GM23248 (cell line): ENCODE measurements at regions not wholly inside any gene's neighbourhood (a gene's known extent, or its start where the extent isn't known, plus 50 kb on each side); places are given as distances from the start of the nearest gene placed in this dataset.

Experiments
- DNase-seq: peaks from one replicate; pipeline ENCODE4 v3.0.0-alpha.2; 2015
- H2AFZ ChIP-seq: fragments of 200-600 bp; sonication (generic); 2 replicates; pipeline ENCODE4 v1.6.1; 2016; ENCODE audit warnings: antibody characterized with exemption
- H3F3A ChIP-seq: fragments of 200-600 bp; sonication (generic); 2 replicates; pipeline ENCODE4 v1.6.1; 2016; ENCODE audit warnings: mild to moderate bottlenecking, antibody characterized with exemption, mixed run types; ENCODE audit not compliant: insufficient read depth
- H3K27ac ChIP-seq: fragments of 200-600 bp; sonication (generic); 2 replicates; pipeline ENCODE4 v1.5.1; 2016; ENCODE audit warnings: mild to moderate bottlenecking
- H3K27me3 ChIP-seq: fragments of 200-600 bp; sonication (generic); replicated peaks from 2 replicates; pipeline ENCODE4 v1.6.1; 2016; ENCODE audit warnings: mild to moderate bottlenecking; ENCODE audit not compliant: insufficient read depth
- H3K36me3 ChIP-seq: fragments of 200-600 bp; sonication (generic); 2 replicates; pipeline ENCODE4 v1.6.1; 2016; ENCODE audit warnings: low read depth, mild to moderate bottlenecking
- H3K4me1 ChIP-seq: fragments of 200-600 bp; sonication (generic); 2 replicates; pipeline ENCODE4 v1.6.1; 2016; ENCODE audit warnings: mild to moderate bottlenecking; ENCODE audit not compliant: insufficient read depth
- H3K4me2 ChIP-seq: fragments of 200-600 bp; sonication (generic); one replicate; pipeline ENCODE4 v1.6.1; 2016; ENCODE audit warnings: mild to moderate bottlenecking; ENCODE audit not compliant: unreplicated experiment
- H3K4me3 ChIP-seq: fragments of 200-600 bp; sonication (generic); 2 replicates; pipeline ENCODE4 v1.5.1; 2016; ENCODE audit warnings: mild to moderate bottlenecking
- H3K79me2 ChIP-seq: fragments of 200-600 bp; sonication (generic); 2 replicates; pipeline ENCODE4 v1.6.1; 2016; ENCODE audit warnings: mild to moderate bottlenecking; ENCODE audit not compliant: insufficient read depth
- H3K9ac ChIP-seq: fragments of 200-600 bp; sonication (generic); 2 replicates; pipeline ENCODE4 v1.6.1; 2016; ENCODE audit warnings: mild to moderate bottlenecking
- H3K9me2 ChIP-seq: fragments of 200-600 bp; sonication (generic); 2 replicates; pipeline ENCODE4 v1.6.1; 2016; ENCODE audit warnings: mixed run types, mild to moderate bottlenecking, moderate library complexity; ENCODE audit not compliant: insufficient read depth
- H3K9me3 ChIP-seq: fragments of 200-600 bp; sonication (generic); one replicate; pipeline ENCODE4 v1.6.1; 2017; ENCODE audit warnings: low read depth
- H4K20me1 ChIP-seq: fragments of 200-600 bp; sonication (generic); 2 replicates; pipeline ENCODE4 v1.6.0; 2016; ENCODE audit not compliant: insufficient read depth
- EZH2 ChIP-seq: fragments of 200-600 bp; sonication (generic); IDR thresholded peaks from 2 replicates; pipeline ENCODE4 v1.6.1; 2018; ENCODE audit warnings: antibody characterized with exemption, mild to moderate bottlenecking; ENCODE audit not compliant: insufficient read depth, poor library complexity, severe bottlenecking
- EZH2phosphoT487 ChIP-seq: fragments of 200-600 bp; sonication (generic); IDR thresholded peaks from 2 replicates; pipeline ENCODE4 v1.6.1; 2018; ENCODE audit warnings: antibody characterized with exemption, moderate library complexity, mild to moderate bottlenecking, low read depth; ENCODE audit not compliant: insufficient read depth
- WGBS, 2 experiments: methylation state at CpG; one replicate each; pipeline ENCODE4 v1.1.6; 2015 to 2017; ENCODE audit warnings: low lambda C conversion rate in 2 of 2, low coverage in 1 of 2; ENCODE audit errors: missing lambda C conversion rate in 2 of 2; 5-methylcytosine and 5-hydroxymethylcytosine counted together
- in situ Hi-C: fragments of 300-500 bp; cut with MboI; formaldehyde crosslinking; loops from 2 replicates; pipeline ENCODE4 v1.15.0; 2020

GRCh38 chr6:109240370-109241084, 141.7 kb downstream of the CD164 start:
- no peak overlapping the region for H3K4me3 ChIP-seq
- H3K9ac ChIP-seq, result no peak overlapping the region
- peaks cover 68% of the 10 kb centered on the region for H3K4me1 ChIP-seq
- H3K9me2 ChIP-seq, result no peaks in the 10 kb centered on the region
- H3F3A ChIP-seq, result peaks cover 60% of the 10 kb centered on the region
- peak overlapping the region; percentile 64 for H3K27ac ChIP-seq
- 81 to 86% methylated on average over 7 of the region's 7 CpGs for WGBS, 2 experiments
- no peaks in the 10 kb centered on the region for H3K27me3 ChIP-seq
- peak overlapping the region; percentile 44 for H3K4me2 ChIP-seq
- H3K36me3 ChIP-seq, result no peaks in the 10 kb centered on the region
- no peaks in the 10 kb centered on the region for H3K79me2 ChIP-seq
- H3K9me3 ChIP-seq, result no peaks in the 10 kb centered on the region
- DNase-seq, result peak; percentile 43
- no peak overlapping the region for H2AFZ ChIP-seq
- no peaks in the 10 kb centered on the region for H4K20me1 ChIP-seq
- TF ChIP-seq EZH2phosphoT487 (no peak), EZH2 (no peak)
- in situ Hi-C loops, result no loop called here

- DNase-seq, result peak; percentile 80
- peak overlapping the region; percentile 64 for H3K27ac ChIP-seq
- peaks cover 68% of the 10 kb centered on the region for H3K4me1 ChIP-seq
- no peaks in the 10 kb centered on the region for H3K9me3 ChIP-seq
- H3K4me2 ChIP-seq, result peak overlapping the region; percentile 44
- no peak overlapping the region for H2AFZ ChIP-seq
- no peak overlapping the region for H3K4me3 ChIP-seq
- in situ Hi-C loops, result no loop called here
- TF ChIP-seq EZH2, result no peak
- TF ChIP-seq EZH2phosphoT487, result no peak
- 73 to 74% methylated on average over 9 of the region's 9 CpGs for WGBS, 2 experiments
- no peaks in the 10 kb centered on the region for H3K27me3 ChIP-seq
- no peaks in the 10 kb centered on the region for H4K20me1 ChIP-seq
- H3K9me2 ChIP-seq, result no peaks in the 10 kb centered on the region
- no peaks in the 10 kb centered on the region for H3K36me3 ChIP-seq
- no peaks in the 10 kb centered on the region for H3K79me2 ChIP-seq
- peaks cover 60% of the 10 kb centered on the region for H3F3A ChIP-seq
- no peak overlapping the region for H3K9ac ChIP-seq
These were observed 142.5 kb downstream of the CD164 start for GRCh38 chr6:109239651-109240321.

- H3K4me3 ChIP-seq, result no peak overlapping the region
- peaks cover 60% of the 10 kb centered on the region for H3F3A ChIP-seq
- no peak for TF ChIP-seq EZH2
- TF ChIP-seq EZH2phosphoT487, result no peak
- H3K27ac ChIP-seq, result peak overlapping the region; percentile 64
- no peaks in the 10 kb centered on the region for H3K27me3 ChIP-seq
- H3K79me2 ChIP-seq, result no peaks in the 10 kb centered on the region
- 98 to 100% methylated on average over 2 of the region's 2 CpGs for WGBS, 2 experiments
- peaks cover 68% of the 10 kb centered on the region for H3K4me1 ChIP-seq
- in situ Hi-C loops, result no loop called here
- H3K9ac ChIP-seq, result peak overlapping the region; percentile 24; the same call in 1 of the 2 replicates
- no peaks in the 10 kb centered on the region for H3K9me2 ChIP-seq
- no peaks in the 10 kb centered on the region for H3K36me3 ChIP-seq
- no peaks in the 10 kb centered on the region for H3K9me3 ChIP-seq
- H4K20me1 ChIP-seq, result no peaks in the 10 kb centered on the region
- peak; percentile 48 for DNase-seq
- peak overlapping the region; percentile 18; the same call in 1 of the 2 replicates for H2AFZ ChIP-seq
- H3K4me2 ChIP-seq, result no peak overlapping the region
These were observed 143.1 kb downstream of the CD164 start for GRCh38 chr6:109239160-109239559.

- peaks cover 65% of the 10 kb centered on the region for H3K4me1 ChIP-seq
- no peaks in the 10 kb centered on the region for H3K9me2 ChIP-seq
- no peak overlapping the region for H3K9ac ChIP-seq
- TF ChIP-seq EZH2, result no peak
- TF ChIP-seq EZH2phosphoT487, result no peak
- H3K4me3 ChIP-seq, result no peak overlapping the region
- H3K36me3 ChIP-seq, result no peaks in the 10 kb centered on the region
- H3K4me2 ChIP-seq, result no peak overlapping the region
- in situ Hi-C loops, result no loop called here
- H3K27me3 ChIP-seq, result no peaks in the 10 kb centered on the region
- H4K20me1 ChIP-seq, result no peaks in the 10 kb centered on the region
- peak overlapping the region; percentile 18 for H2AFZ ChIP-seq
- peaks cover 58% of the 10 kb centered on the region for H3F3A ChIP-seq
- no peaks in the 10 kb centered on the region for H3K9me3 ChIP-seq
- WGBS, 2 experiments, result 62 to 70% methylated on average over 3 of the region's 3 CpGs
- peak overlapping the region; percentile 64 for H3K27ac ChIP-seq
- peak; percentile 74 for DNase-seq
- H3K79me2 ChIP-seq, result no peaks in the 10 kb centered on the region
These were observed 143.1 kb downstream of the CEP57L1 start for GRCh38 chr6:109238396-109238795.
